Kidney epithelial cell (primary cell): ENCODE measurements at regions not wholly inside any gene's neighbourhood (a gene's known extent, or its start where the extent isn't known, plus 50 kb on each side); places are given as distances from the start of the nearest gene placed in this dataset.

Experiments used
- DNase-seq: peaks from one replicate; pipeline ENCODE4 v3.0.0-alpha.2; 2010; ENCODE audit warnings: low read depth
- H3K27me3 ChIP-seq: 2 replicates; pipeline ENCODE4 v1.6.0; 2011; ENCODE audit warnings: low read length; ENCODE audit not compliant: control insufficient read depth, insufficient read depth
- H3K36me3 ChIP-seq: 2 replicates; pipeline ENCODE4 v1.5.1; 2011; ENCODE audit warnings: low read length; ENCODE audit not compliant: control insufficient read depth, insufficient read depth
- H3K4me3 ChIP-seq: 2 replicates; pipeline ENCODE4 v1.5.1; 2011; ENCODE audit warnings: low read depth, mild to moderate bottlenecking, control low read depth, low read length
- CTCF ChIP-seq: IDR thresholded peaks from 2 replicates; pipeline ENCODE4 v1.5.1; 2011; ENCODE audit warnings: mild to moderate bottlenecking, moderate library complexity, low read length, control low read depth, inconsistent platforms; ENCODE audit not compliant: insufficient read depth, poor library complexity, severe bottlenecking

GRCh38 chr9:93893899-93894690 lies 61.1 kb downstream of the BARX1 start:
- Histone ChIP-seq H3K4me3 (no peak overlapping the region), H3K27me3 (no peaks in the 10 kb centered on the region), H3K36me3 (no peaks in the 10 kb centered on the region)
- no peak for DNase-seq
- TF ChIP-seq CTCF: no peak

GRCh38 chr9:93893194-93893593 lies 62.0 kb downstream of the BARX1 start:
- TF ChIP-seq CTCF: no peak
- no peaks in the 10 kb centered on the region for H3K27me3 ChIP-seq
- no peak for DNase-seq
- no peaks in the 10 kb centered on the region for H3K36me3 ChIP-seq
- no peak overlapping the region for H3K4me3 ChIP-seq

GRCh38 chr9:93892748-93893147 lies 62.4 kb downstream of the BARX1 start:
- Histone ChIP-seq H3K27me3 (no peaks in the 10 kb centered on the region), H3K4me3 (no peak overlapping the region), H3K36me3 (no peaks in the 10 kb centered on the region)
- TF ChIP-seq CTCF: no peak
- DNase-seq: no peak

GRCh38 chr9:93891549-93892310 lies 63.4 kb downstream of the BARX1 start:
- Histone ChIP-seq H3K36me3 (no peaks in the 10 kb centered on the region), H3K27me3 (no peaks in the 10 kb centered on the region), H3K4me3 (no peak overlapping the region)
- no peak for DNase-seq
- TF ChIP-seq CTCF: no peak

GRCh38 chr9:93891050-93891449 lies 64.1 kb downstream of the BARX1 start:
- H3K4me3 ChIP-seq: no peak overlapping the region
- TF ChIP-seq CTCF: no peak
- H3K27me3 ChIP-seq: no peaks in the 10 kb centered on the region
- DNase-seq: no peak
- no peaks in the 10 kb centered on the region for H3K36me3 ChIP-seq
